Activated CD8-positive, alpha-beta memory T cell treated with anti-CD3 and anti-CD28 coated beads for 4 hours (primary cell): ENCODE measurements at regions not wholly inside any gene's neighbourhood (a gene's known extent, or its start where the extent isn't known, plus 50 kb on each side); places are given as distances from the start of the nearest gene placed in this dataset.

Source experiments
- DNase-seq, 2 donors: peaks; one replicate each; pipeline ENCODE4 v3.0.0-alpha.2; 2020; ENCODE audit warnings: low read depth in 2 of 2

DNA sequence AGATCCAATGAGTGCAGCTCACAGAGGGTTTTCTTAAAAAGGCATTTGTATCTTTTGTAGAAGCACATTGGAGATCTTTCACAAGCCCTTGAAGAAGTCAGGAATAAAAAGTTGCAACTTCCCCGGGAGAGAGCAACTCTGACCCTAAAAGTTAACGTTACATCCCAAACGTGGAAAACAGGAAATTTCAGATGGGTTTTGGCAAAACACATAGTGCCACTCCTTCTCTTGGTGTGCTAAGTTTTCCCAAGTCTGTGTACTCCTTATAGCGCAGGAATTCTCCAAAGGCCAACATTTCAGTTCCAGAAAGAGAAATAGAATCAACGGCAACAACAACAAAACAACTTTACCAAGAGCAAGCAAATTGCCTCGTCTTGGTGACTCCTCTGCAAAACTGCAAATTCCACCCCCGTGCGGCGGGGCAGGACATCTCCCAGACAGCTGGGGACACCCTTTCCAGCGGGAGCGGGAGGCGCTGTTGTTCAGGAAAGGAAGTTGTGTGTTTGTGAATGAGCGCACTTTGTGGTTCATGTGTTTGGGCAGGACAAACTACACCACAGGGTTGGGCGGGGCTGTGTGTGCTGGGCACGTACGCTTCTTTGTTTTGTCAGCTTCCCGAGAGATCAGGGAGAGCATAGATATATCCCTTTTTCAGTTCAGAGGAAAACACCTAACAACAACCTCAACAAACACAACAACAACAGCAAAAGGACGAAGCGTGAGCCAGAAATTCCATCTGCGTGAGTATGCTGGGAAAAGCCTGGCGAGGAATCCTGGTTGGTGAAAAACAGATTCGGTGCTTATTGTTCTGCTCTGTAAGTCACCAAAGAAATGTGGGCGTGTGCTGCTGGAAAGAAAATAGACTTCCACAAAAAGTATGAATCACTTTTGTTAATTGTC, 294.7 kb upstream of the PITRM1 start:
- DNase-seq = no peak

DNA sequence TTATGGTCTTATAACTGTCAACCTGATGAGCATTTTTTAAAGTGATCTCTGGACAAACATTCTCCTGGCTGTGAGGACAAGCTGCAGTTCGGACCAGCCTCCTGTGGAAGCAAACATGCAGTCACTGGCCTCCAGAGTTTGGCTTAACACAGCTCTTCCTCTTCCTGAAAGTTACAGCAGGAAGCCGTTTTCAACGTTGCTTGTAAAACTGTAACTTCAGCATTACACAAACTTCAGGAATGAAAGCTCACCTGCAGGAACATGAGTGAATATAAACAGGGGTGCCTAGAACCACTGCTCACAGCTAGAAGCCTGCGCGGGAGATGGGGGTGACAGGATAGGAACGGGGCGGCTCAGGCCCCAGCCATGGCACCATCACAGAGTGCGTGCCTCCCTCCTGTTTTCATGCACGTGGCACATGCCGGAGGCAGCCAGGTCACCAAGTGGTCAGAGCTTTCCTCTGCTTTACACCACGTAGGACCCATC, 292.9 kb upstream of the PITRM1 start:
- no peak for DNase-seq

DNA sequence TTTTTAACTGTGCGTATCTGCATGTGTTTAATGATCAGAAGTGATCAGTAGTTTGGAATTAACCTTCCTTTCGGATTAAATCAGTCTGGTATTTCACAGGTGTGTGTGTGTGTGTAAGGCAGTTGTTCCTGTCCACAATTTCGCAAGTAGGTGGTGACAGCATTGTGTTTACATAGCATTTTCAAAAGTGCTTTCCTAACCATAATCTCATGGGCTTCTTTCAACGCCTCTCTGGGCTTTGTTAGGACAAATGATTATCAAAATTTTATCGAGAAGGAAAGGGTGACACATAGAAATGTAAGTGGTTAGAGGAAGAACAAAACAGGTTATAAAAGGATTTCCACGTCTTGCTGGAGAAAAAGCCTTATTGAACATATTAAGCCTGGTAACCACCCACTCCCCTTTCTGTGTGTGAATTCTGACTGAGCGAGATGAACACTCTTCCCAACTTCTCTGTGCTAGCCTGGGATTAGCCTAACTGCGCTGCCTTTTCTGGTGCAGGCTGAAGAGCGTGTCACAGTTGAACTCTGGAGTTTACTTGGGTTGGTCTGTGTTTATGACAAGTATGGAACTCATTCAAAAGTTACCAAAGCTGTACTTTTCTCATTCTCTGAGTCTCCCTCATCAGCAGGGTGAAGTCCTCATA, 292.3 kb upstream of the PITRM1 start:
- DNase-seq = no peak

DNA sequence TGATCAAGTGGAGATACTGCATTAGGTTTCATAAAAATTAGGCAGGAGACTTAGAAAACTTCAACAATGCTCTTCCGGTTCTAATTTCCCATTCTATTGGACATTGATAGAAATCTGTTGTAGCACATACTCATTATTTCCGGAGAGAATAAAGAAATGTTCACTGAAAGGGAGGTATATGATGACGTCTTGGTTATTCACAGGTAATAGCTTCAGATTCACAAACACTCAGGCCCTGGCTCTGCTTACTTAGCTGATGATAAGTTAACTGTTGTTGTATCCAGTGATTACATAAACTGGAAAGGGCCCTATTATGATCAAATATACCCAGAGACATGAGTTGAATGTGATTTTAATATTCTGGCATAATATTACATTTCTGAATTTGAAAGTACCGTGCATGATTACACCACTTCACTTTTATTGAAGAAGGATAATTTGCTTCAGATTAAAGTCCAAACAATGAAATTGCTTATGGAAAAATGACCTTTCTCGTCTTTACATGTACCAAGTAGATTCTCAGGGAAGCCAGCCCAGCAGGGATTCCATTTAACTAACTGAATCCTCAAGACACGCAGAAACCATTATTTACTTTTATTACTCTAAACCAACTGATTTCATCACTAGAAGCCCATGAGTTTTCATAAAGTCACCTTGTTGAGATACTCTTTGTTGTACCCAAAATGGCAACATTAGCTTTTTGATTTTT, 288.0 kb upstream of the PITRM1 start:
- DNase-seq = no peak

DNA sequence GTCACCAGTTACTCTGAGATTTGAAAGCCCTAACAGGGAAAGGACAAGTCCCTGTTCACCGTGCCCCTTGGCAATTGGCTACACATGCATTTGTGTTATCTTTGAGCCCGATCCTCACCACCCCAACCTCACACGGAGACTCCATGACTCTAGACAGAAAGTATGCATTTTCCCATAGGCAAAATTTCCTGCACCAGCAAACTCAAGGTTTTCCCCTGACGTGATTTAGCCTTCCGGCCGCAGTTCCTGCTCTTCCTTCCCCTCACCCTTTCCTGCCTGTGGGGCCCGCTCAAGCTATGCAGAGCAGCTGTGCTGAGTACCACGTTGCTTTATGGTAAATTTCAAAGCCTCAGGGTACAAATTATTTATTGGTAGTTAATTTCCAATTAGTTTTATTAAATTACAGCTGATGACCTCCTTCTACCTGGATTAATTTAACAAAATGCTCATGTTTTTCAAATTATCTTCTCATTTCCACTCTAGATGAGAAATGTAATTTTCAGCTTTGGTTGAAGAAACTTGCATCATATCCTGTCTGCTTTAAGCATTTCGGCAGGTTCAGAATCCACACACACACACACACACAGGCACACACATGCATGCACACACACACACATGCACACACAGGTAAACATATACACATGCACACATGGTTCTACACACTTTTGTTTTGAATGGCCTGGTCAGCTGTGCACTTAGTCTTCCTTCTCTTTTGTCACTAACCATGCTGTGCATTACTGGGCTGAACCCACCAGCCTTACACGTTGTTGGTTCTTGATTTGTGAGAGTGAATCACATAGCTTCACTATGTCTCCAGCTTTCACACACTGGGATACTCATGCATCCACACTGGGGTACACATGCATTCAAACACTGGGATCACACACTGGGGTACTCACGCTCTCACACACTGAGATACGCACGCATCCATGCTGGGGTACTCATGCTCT, 283.1 kb upstream of the PITRM1 start:
- DNase-seq = no peak

DNA sequence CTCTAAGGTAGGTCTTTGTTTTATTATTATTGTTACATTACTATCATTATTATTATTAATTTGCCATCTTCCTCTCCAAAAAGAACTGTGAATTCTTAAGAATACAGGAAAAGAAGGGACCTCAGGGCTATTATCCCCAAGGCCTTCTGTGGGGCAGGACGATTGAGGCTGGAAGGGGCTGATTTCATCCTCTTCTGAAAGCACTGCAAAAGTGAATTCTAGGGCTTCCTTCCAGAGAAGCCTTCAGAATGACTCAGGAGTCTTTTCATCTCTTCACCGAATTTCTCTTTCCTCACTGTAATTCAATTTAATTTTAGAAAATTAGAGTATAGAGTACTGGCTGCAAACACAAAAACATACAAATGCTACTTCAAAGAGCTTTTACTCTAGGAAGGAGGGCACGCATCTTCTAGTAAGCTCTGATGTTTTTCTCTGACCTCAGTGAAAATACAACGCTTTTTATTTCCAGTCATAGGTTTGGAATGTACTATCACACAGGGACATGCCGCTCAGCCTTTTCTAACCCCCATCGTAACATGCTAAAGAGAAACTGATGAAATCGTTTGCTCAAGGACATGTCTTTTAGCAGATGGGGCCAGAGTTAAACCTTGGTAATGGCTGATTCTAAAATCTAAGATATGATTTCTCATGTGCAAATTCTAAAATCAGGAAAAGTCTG, 280.2 kb upstream of the PITRM1 start:
- no peak for DNase-seq

DNA sequence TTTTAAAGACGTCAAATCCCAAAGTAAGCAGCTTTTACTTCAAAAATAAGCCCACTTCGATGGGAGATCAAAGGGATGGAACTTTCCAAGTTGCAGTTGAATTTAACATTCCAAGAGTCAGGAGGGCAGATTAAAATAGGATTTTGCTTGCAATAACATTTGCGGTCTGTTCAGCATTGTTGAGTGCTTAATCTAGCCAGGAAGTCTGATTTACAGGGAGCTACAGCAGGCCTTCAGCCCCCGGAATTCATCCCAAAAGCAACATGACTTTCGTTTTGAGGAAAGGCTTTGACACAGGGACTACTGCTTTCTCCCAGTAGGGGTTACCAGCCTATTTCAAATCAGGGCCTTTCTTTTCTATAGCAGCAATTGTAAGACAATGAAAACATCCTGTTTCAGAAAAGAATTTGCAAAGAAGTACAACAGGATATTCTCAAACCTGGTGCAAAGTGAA, 279.6 kb upstream of the PITRM1 start:
- DNase-seq = no peak

DNA sequence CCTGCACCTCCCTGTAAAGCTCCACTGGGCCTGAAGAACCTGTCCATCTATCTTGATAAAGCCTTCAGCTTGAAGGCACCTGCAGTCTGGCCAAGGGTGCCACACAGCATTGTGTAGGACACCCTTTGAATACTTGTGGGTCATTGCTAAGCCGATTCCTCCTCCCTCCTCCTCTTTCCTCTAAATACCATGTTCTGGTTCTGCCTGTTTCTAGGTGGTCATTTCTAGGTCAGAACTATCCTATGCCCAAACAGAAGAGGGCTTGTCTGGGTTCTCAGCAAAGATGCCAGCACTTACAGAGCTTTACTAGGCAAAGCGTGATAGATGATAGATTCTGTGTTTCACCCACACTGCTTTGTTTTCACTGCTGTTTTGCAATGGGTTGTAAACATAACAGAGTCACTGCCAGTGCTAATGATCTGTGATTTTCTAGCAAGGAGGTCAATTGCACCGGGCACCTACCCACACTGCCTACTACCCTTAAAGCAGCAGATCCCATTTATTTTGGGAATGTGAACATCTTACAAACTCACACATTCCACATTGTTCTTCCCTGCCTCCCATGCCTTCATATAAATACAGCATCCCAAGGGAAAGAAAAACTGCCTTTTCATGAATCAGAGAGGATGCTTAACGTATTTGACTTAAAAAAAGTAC, 279.1 kb upstream of the PITRM1 start:
- DNase-seq = no peak

DNA sequence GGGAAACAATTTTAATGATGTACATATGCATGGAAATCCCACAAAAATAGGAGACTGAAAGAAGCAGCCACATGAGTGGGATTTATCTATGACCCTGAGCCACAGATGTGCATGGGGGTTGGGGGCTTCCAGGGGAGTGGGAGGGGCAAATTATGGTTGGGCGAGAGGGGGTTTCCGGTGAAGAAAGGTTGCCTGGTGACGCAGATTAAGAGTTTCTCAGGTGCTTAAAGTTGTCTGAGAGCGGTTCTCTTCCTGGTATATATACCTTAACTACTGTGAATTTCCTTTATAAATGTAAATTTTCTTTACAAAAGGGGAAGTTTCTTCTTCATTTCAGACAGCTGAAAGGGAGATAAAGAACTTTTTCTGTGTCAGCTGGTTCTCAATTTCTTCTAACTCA, 273.6 kb upstream of the PITRM1 start:
- DNase-seq = no peak

DNA sequence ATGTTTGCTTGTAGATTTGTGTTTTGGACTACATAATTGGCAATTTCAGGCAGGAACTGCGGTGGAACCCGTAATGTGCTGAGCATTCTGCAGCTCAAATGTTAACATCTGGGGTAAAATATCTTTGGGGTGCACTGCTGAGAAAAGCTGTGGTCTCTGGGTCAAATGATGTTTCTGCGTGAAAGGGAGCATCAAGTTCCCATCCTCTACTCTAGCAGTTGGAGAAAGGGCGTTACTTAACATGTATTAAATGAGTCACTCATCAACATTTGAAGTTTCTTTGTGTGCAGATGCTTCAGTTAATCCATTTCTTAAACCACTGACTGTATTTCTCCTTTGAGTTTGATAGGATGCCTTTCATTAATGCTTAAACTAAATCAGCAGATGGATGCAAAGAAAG, 273.1 kb upstream of the PITRM1 start:
- no peak for DNase-seq

DNA sequence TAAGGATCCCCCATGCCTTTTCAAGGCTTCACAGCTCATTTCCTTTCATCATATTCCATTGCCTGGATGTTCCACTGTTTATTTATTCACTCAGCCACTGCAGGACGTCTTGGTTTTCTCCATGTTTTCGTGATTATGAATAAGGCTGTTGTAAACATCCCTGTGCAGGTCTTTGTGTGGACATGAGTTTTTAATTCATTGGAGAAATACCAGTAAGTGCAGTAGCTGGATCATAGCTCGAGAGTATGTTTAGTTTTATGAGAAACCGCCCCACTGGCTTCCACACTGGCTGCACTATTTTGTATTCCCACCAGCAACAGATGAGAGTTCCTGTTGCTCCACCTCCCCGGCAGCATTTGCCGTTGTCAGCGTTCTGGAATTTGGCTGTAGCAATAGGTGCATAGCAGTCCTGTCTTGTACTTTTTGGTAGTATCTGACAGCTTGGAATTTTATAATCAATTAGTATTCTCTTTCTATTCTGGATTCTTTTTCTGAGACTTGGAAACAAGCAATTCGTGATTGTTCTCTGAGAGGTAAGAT, 269.9 kb upstream of the PITRM1 start:
- no peak for DNase-seq

DNA sequence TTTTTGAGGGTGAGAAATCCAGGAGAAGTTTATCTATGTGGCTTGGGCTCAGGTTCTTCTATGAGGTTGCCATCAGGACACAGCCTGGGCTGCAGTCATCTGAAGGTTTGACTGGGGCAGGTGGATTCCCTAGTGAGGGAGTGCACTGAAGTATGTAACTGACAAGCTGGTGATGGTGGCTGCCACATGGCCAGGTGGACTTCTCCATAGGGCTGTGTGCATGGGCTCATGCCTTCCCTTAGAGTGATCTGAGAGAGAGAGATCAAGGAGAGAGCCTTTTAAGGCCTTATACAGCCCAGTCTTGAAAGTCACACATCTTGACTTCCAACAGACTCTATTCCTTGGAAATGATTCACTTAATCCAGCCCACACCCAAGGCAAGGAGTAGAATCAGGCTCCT, 266.6 kb upstream of the PITRM1 start:
- no peak for DNase-seq

DNA sequence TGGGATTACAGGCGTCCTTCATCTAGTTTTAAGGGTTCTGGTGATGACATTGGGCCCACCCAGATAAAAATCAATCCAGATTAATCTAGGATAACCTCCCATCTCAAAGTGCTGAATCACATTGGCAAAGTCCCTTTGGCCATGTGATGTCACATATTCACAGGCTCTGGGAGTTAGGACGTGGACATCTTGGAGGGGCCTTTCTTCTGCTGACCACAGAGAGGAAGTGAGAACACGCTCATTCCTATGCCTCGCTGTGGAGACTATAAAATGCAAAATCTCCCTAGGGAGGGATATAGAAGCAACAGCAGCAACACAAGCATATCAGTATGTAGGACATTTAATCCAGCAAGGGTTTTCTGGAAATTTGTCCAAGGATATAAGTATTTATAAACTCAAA, 266.0 kb upstream of the PITRM1 start:
- no peak for DNase-seq

DNA sequence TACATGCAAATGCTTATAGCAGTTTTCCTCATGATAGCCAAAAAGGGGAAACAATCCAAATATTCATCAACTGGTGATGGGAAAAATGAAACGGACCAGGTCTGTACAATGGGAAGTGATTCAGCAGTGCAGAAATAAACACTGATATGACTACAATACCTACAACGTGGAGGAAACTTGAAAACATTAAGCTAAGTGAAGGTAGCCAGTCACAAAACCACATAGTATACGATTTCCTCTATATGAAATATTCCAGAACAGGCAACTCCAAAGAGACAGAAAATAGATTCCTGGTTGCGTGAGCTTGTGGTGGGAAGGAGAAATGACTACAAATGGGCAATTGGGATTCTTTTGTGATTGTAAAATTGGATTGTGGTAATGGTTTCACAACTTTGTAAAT, 263.1 kb upstream of the PITRM1 start:
- DNase-seq = no peak

DNA sequence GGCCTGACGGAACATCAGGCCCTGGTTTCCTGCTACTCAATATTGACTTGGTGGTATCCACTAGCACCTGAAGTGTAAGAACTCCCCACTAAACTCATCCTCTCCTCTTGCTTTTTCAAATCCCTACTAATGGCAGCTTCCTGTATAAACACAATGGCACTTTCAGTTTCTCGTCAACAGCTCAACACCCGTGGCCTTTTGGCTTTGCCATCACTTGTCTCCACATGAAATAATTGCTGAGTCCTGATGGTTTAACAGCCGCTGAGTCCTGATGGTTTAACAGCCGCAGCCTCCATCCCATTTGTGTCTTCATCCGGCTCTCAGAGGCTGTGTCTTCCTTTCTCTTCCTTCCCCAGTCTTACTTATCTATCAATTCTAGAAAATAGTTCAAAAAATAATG, 261.4 kb upstream of the PITRM1 start:
- no peak for DNase-seq

DNA sequence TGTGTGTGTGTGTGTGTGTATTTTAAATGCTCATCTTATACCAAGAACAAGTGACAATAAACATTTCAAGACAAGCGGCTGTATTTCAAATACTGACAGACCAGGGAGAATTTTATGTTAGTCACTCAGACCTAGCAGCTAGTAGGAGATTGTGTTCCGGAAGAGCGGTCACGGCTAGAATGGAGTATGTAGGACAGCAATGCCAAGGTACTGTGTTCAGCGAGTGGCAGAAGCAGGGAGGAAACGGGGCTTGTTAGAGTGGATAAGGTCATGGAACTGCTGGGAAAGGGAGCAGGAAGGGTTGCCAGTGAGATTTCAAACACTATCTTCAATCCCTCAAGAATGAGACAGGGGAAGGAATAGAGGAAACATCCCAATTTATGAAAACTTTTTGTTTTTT, 260.5 kb upstream of the PITRM1 start:
- DNase-seq = no peak

DNA sequence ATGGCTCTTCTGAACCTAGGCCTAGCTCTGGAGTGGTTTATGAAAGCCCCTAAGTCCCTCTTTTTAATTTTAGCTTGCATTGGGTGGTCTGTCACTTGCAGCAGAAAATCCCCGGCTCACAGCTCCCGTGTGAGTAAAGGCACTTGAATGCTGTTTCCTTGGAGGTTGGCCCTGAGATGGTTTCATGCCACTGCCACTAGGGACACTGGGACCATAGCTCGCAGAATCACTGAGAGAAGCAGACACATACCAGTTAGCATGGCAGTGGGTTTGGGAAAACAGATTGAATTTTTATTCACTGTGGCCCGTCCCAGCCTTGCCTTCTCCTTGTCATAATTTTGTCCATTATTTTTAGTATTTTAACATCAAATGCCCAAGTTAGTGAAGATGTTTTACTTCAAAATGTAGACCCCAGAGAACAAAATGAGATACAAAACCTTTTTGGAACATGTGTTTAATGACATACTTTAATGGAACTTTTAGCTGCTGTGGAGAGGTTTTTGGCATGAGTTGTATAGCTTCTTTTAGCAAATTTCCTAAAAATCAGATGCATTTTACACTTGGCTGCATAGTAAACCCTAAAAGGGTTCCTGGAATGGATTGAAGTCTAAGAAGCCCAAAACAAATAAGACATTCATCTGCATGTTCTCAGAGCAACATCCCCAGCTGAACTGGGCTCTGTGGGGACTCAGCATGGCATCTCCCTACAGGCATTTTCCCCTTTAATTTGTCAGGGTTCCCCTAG, 259.7 kb upstream of the PITRM1 start:
- DNase-seq = no peak

DNA sequence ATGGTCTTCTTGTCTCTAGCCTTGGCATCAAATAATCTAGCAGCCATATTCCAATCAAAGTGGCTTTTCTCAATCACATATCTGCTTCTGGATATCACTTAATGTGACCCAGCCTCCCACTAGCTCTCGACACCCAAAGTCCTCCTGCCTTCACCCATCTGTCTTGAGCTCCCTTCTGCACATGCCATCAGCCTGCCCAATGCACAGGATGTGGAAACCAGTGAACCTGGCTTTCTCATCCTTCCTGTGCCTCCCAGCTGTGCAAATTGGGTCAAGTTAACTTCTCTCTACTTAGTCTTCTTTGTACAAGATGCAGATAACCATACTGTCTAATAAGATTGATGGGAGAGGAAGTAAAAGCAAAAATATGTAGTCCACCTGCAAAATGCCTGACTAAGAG, 257.9 kb upstream of the PITRM1 start:
- no peak for DNase-seq

DNA sequence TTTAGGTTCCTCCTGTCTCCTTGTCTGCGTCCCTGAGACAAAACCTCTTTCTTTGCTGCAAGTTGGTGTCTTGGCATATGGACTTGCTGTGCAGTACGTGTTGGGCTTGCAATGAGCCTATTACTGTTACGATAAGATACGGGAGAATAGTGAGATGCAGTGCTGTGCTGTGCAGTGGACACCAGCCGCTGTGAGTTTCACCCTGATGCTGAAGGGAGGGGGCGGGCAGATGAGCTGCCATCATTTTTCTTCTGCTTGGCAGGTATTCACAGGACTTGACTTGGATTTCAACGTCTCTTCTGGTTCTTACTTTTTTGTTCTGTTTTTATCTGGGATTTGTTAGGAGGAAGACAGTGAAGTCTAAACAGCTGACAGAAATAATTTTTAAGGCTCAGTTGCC, 257.1 kb upstream of the PITRM1 start:
- DNase-seq = no peak
